ENCODE measurements at regions not wholly inside any gene's neighbourhood (a gene's known extent, or its start where the extent isn't known, plus 50 kb on each side); places are given as distances from the start of the nearest gene placed in this dataset.

GRCh38 chr14:101122237-101123141 is 219.0 kb upstream of the RTL1 start:
- DNase-seq (ENCODE audit: extremely low read depth in 1 of 11, low read depth in 9 of 11, low spot score in 4 of 11), result no peak

- DNase-seq (ENCODE audit: extremely low read depth in 1 of 11, low read depth in 9 of 11, low spot score in 4 of 11), result no peak
Observed at GRCh38 chr14:101123618-101124510, 220.3 kb upstream of the RTL1 start.

GRCh38 chr14:101124815-101125214 is 221.3 kb upstream of the RTL1 start:
- no peak for DNase-seq (ENCODE audit: extremely low read depth in 1 of 11, low read depth in 9 of 11, low spot score in 4 of 11)

GRCh38 chr14:101125313-101125712 is 221.8 kb upstream of the RTL1 start:
- no peak for DNase-seq (ENCODE audit: extremely low read depth in 1 of 11, low read depth in 9 of 11, low spot score in 4 of 11)

GRCh38 chr14:101125719-101126651 is 222.5 kb upstream of the RTL1 start:
- no peak for DNase-seq (ENCODE audit: extremely low read depth in 1 of 11, low read depth in 9 of 11, low spot score in 4 of 11)

- no peak for DNase-seq (ENCODE audit: extremely low read depth in 1 of 11, low read depth in 9 of 11, low spot score in 4 of 11)
Observed at GRCh38 chr14:101126731-101127130, 223.2 kb upstream of the RTL1 start.

- DNase-seq (ENCODE audit: extremely low read depth in 1 of 11, low read depth in 9 of 11, low spot score in 4 of 11), result no peak
Observed at GRCh38 chr14:101127224-101127623, 223.7 kb upstream of the RTL1 start.

- no peak for DNase-seq (ENCODE audit: extremely low read depth in 1 of 11, low read depth in 9 of 11, low spot score in 4 of 11)
Observed at GRCh38 chr14:101128478-101129321, 225.2 kb upstream of the RTL1 start.

- no peak for DNase-seq (ENCODE audit: extremely low read depth in 1 of 11, low read depth in 9 of 11, low spot score in 4 of 11)
Observed at GRCh38 chr14:101129521-101130167, 226.1 kb upstream of the RTL1 start.

- no peak for DNase-seq (ENCODE audit: extremely low read depth in 1 of 11, low read depth in 9 of 11, low spot score in 4 of 11)
Observed at GRCh38 chr14:101130861-101131260, 227.3 kb upstream of the RTL1 start.

GRCh38 chr14:101131451-101131916 is 228.0 kb upstream of the RTL1 start:
- no peak for DNase-seq (ENCODE audit: extremely low read depth in 1 of 11, low read depth in 9 of 11, low spot score in 4 of 11)

- no peak for DNase-seq (ENCODE audit: extremely low read depth in 1 of 11, low read depth in 9 of 11, low spot score in 4 of 11)
Observed at GRCh38 chr14:101132051-101132571, 228.6 kb upstream of the RTL1 start.

GRCh38 chr14:101132588-101132987 is 229.1 kb upstream of the RTL1 start:
- DNase-seq (ENCODE audit: extremely low read depth in 1 of 11, low read depth in 9 of 11, low spot score in 4 of 11), result no peak

GRCh38 chr14:101133068-101133467 is 229.5 kb upstream of the RTL1 start:
- DNase-seq (ENCODE audit: extremely low read depth in 1 of 11, low read depth in 9 of 11, low spot score in 4 of 11), result no peak

- DNase-seq (ENCODE audit: extremely low read depth in 1 of 11, low read depth in 9 of 11, low spot score in 4 of 11), result no peak
Observed at GRCh38 chr14:101134161-101134631, 230.7 kb upstream of the RTL1 start.

- no peak for DNase-seq (ENCODE audit: extremely low read depth in 1 of 11, low read depth in 9 of 11, low spot score in 4 of 11)
Observed at GRCh38 chr14:101134851-101135433, 231.4 kb upstream of the RTL1 start.

All from renal cortex interstitium (tissue), 11 donors.